Loucy (cell line): ENCODE measurements at regions not wholly inside any gene's neighbourhood (a gene's known extent, or its start where the extent isn't known, plus 50 kb on each side); places are given as distances from the start of the nearest gene placed in this dataset.

Source experiments
- CTCF ChIP-seq: fragments of 200-600 bp; sonication (generic); conservative IDR thresholded peaks from 2 replicates; pipeline ENCODE4 v1.5.1; 2014; ENCODE audit warnings: mild to moderate bottlenecking, antibody characterized with exemption, low read length
- EZH2phosphoT487 ChIP-seq: fragments of 200-600 bp; IDR thresholded peaks from 2 replicates; pipeline ENCODE4 v1.6.1; 2018; ENCODE audit warnings: antibody characterized with exemption, mild to moderate bottlenecking, moderate library complexity, borderline replicate concordance

GRCh38 chr6:133704371-133704770 lies 184.5 kb upstream of the TCF21 start:
- TF ChIP-seq CTCF: no peak
- TF ChIP-seq EZH2phosphoT487: no peak
